Endothelial cell (in vitro differentiated cells): ENCODE measurements at regions not wholly inside any gene's neighbourhood (a gene's known extent, or its start where the extent isn't known, plus 50 kb on each side); places are given as distances from the start of the nearest gene placed in this dataset.

ENCODE experiments used
- DNase-seq: peaks from one replicate; pipeline ENCODE4 v3.0.0; 2021; ENCODE audit warnings: low spot score
- H3K27ac Mint-ChIP-seq: one replicate; pipeline ENCODE4 v1.8.0; 2021; ENCODE audit warnings: mixed read lengths, inconsistent platforms; ENCODE audit not compliant: unreplicated experiment
- H3K27me3 Mint-ChIP-seq: one replicate; pipeline ENCODE4 v1.8.0; 2021; ENCODE audit warnings: mild to moderate bottlenecking, moderate library complexity, mixed read lengths, inconsistent platforms; ENCODE audit not compliant: unreplicated experiment
- H3K36me3 Mint-ChIP-seq: one replicate; pipeline ENCODE4 v1.8.0; 2021; ENCODE audit warnings: mild to moderate bottlenecking, low read depth, mixed read lengths, inconsistent platforms; ENCODE audit not compliant: unreplicated experiment
- H3K4me1 Mint-ChIP-seq: one replicate; pipeline ENCODE4 v1.8.0; 2021; ENCODE audit warnings: mild to moderate bottlenecking, mixed read lengths, inconsistent platforms; ENCODE audit not compliant: unreplicated experiment
- H3K4me3 Mint-ChIP-seq: one replicate; pipeline ENCODE4 v1.8.0; 2021; ENCODE audit warnings: mild to moderate bottlenecking, mixed read lengths, inconsistent platforms; ENCODE audit not compliant: unreplicated experiment
- H3K9me3 Mint-ChIP-seq: one replicate; pipeline ENCODE4 v1.8.0; 2021; ENCODE audit warnings: mixed read lengths, inconsistent platforms; ENCODE audit not compliant: unreplicated experiment
- CTCF ChIP-seq: fragments of 200-600 bp; sonication (generic); IDR thresholded peaks from one replicate; pipeline ENCODE4 v1.5.0; 2021; ENCODE audit warnings: antibody characterized with exemption; ENCODE audit not compliant: unreplicated experiment

- TF ChIP-seq CTCF = no peak
- Mint-ChIP-seq H3K4me1 (peaks cover 11% of the 10 kb centered on the region), H3K4me3 (no peak overlapping the region), H3K9me3 (no peaks in the 10 kb centered on the region), H3K27me3 (no peaks in the 10 kb centered on the region), H3K36me3 (no peaks in the 10 kb centered on the region), H3K27ac (no peak overlapping the region)
- DNase-seq = no peak
These were observed 242.1 kb upstream of the THRB start for GRCh38 chr3:24736701-24737100.

- no peak for TF ChIP-seq CTCF
- Mint-ChIP-seq H3K36me3 (no peaks in the 10 kb centered on the region), H3K9me3 (no peaks in the 10 kb centered on the region), H3K27ac (no peak overlapping the region), H3K27me3 (no peaks in the 10 kb centered on the region), H3K4me3 (no peak overlapping the region), H3K4me1 (peaks cover 11% of the 10 kb centered on the region)
- DNase-seq = no peak
These were observed 245.7 kb upstream of the THRB start for GRCh38 chr3:24740326-24740725.

GRCh38 chr3:24741506-24741905 lies 246.9 kb upstream of the THRB start:
- H3K27me3 Mint-ChIP-seq = no peaks in the 10 kb centered on the region
- H3K9me3 Mint-ChIP-seq = no peaks in the 10 kb centered on the region
- H3K27ac Mint-ChIP-seq = no peak overlapping the region
- peaks cover 14% of the 10 kb centered on the region for H3K4me1 Mint-ChIP-seq
- no peak overlapping the region for H3K4me3 Mint-ChIP-seq
- no peak for DNase-seq
- TF ChIP-seq CTCF = no peak
- no peaks in the 10 kb centered on the region for H3K36me3 Mint-ChIP-seq

GRCh38 chr3:24748520-24748919 lies 253.9 kb upstream of the THRB start:
- Mint-ChIP-seq H3K36me3 (no peaks in the 10 kb centered on the region), H3K27me3 (no peaks in the 10 kb centered on the region), H3K4me3 (no peak overlapping the region), H3K4me1 (peaks cover 7% of the 10 kb centered on the region), H3K9me3 (no peaks in the 10 kb centered on the region), H3K27ac (no peak overlapping the region)
- TF ChIP-seq CTCF = no peak
- no peak for DNase-seq

GRCh38 chr3:24751020-24751419 lies 256.4 kb upstream of the THRB start:
- H3K27ac Mint-ChIP-seq = no peak overlapping the region
- no peak for TF ChIP-seq CTCF
- no peaks in the 10 kb centered on the region for H3K27me3 Mint-ChIP-seq
- peaks cover 7% of the 10 kb centered on the region for H3K4me1 Mint-ChIP-seq
- DNase-seq = no peak
- no peaks in the 10 kb centered on the region for H3K36me3 Mint-ChIP-seq
- no peaks in the 10 kb centered on the region for H3K9me3 Mint-ChIP-seq
- H3K4me3 Mint-ChIP-seq = no peak overlapping the region
